K562 (cell line): ENCODE measurements at regions not wholly inside any gene's neighbourhood (a gene's known extent, or its start where the extent isn't known, plus 50 kb on each side); places are given as distances from the start of the nearest gene placed in this dataset.

Experiments used
- CBX3 ChIP-seq, 2 experiments: IDR thresholded peaks; 1 replicate in 1 of 2; 2 replicates in 1 of 2; pipeline ENCODE4 v1.6.1; 2012; ENCODE audit warnings: inconsistent platforms in 2 of 2, low read length in 2 of 2, borderline replicate concordance in 1 of 2, control low read depth in 1 of 2
- CBX8 ChIP-seq: fragments of 200-600 bp; sonication (generic); IDR thresholded peaks from 2 replicates; pipeline ENCODE4 v1.6.1; 2012; ENCODE audit warnings: borderline replicate concordance, mixed run types, low read depth, mild to moderate bottlenecking, moderate library complexity, mixed read lengths, low read length, control low read depth, inconsistent platforms; ENCODE audit not compliant: poor library complexity, severe bottlenecking; ENCODE audit errors: extremely low read depth
- EZH2 ChIP-seq: IDR thresholded peaks from 2 replicates; pipeline ENCODE4 v1.6.1; 2012; ENCODE audit warnings: low read depth, mild to moderate bottlenecking, inconsistent platforms, low read length, borderline replicate concordance
- HMG20B ChIP-seq: fragments of 250-450 bp; sonication (Bioruptor Pico); IDR thresholded peaks from 2 replicates; pipeline ENCODE4 v1.5.0; 2021; ENCODE audit warnings: mild to moderate bottlenecking
- KDM1A ChIP-seq, 2 experiments: fragments of 450-650 bp; IDR thresholded peaks; 2 replicates each; pipeline ENCODE4 v1.6.1; 2016; ENCODE audit warnings: mild to moderate bottlenecking in 2 of 2
- RBBP5 ChIP-seq: fragments of 200-600 bp; sonication (generic); IDR thresholded peaks from 2 replicates; pipeline ENCODE4 v1.6.1; 2012; ENCODE audit warnings: borderline replicate concordance, mild to moderate bottlenecking, low read length, control low read depth, inconsistent platforms; ENCODE audit not compliant: insufficient read depth, poor library complexity, severe bottlenecking
- REST ChIP-seq, 2 experiments: fragments of 450-650 bp; formaldehyde crosslinking in 1 of 2; IDR thresholded peaks; 2 replicates each; pipeline versions ENCODE4 v1.4.0 to v1.6.1; 2014 to 2020; ENCODE audit warnings: mild to moderate bottlenecking in 2 of 2, borderline replicate concordance in 1 of 2, low read depth in 1 of 2
- TF ChIP-seq, protein P1 (sequence below): fragments of 450-650 bp; IDR thresholded peaks from 2 replicates; pipeline ENCODE4 v1.6.1; 2016; ENCODE audit warnings: antibody characterized with exemption

GRCh38 chr3:30455840-30456239 is 150.6 kb upstream of the TGFBR2 start:
- TF ChIP-seq KDM1A (IDR thresholded peaks at IDR 0.05) (no peak), CBX3 (IDR thresholded peaks at IDR 0.05; ENCODE audit: borderline replicate concordance in 1 of 2, low read length in 2 of 2) (no peak), REST (IDR thresholded peaks at IDR 0.05; ENCODE audit: borderline replicate concordance) (no peak), REST (CRISPR knock-in tag; IDR thresholded peaks at IDR 0.05; ENCODE audit: low read depth) (no peak), EZH2 (no peak), HMG20B (no peak), RBBP5 (no peak), CBX8 (no peak)
- TF ChIP-seq, protein P1, sequence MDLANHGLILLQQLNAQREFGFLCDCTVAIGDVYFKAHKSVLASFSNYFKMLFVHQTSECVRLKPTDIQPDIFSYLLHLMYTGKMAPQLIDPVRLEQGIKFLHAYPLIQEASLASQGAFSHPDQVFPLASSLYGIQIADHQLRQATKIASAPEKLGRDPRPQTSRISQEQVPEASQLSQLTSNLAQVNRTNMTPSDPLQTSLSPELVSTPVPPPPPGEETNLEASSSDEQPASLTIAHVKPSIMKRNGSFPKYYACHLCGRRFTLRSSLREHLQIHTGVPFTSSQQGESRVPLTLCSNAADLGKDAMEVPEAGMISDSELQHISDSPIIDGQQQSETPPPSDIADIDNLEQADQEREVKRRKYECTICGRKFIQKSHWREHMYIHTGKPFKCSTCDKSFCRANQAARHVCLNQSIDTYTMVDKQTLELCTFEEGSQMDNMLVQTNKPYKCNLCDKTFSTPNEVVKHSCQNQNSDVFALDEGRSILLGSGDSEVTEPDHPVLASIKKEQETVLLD = no peak
